GM19238 (cell line): ENCODE measurements at regions not wholly inside any gene's neighbourhood (a gene's known extent, or its start where the extent isn't known, plus 50 kb on each side); places are given as distances from the start of the nearest gene placed in this dataset.
"Not testable (repeated sequence)": the region's sequence is repeated elsewhere in the genome, so short reads cannot be mapped to it uniquely, and the experiment has no call there.

ENCODE experiments used
- DNase-seq: peaks from one replicate; pipeline ENCODE4 v3.0.0; 2011; ENCODE audit warnings: low spot score; ENCODE audit not compliant: insufficient read length

- DNase-seq, result no peak
Measured at GRCh38 chr5:156170351-156170961, 156.5 kb upstream of the SGCD start.

- DNase-seq, result no peak
Measured at GRCh38 chr5:156174225-156174624, 152.7 kb upstream of the SGCD start.

- DNase-seq, result no peak
Measured at GRCh38 chr5:156178117-156178516, 148.8 kb upstream of the SGCD start.

GRCh38 chr5:156181656-156182055 is 145.3 kb upstream of the SGCD start:
- DNase-seq, result no peak

GRCh38 chr5:156182174-156182967 is 144.6 kb upstream of the SGCD start:
- no peak for DNase-seq

- DNase-seq, result no peak
Measured at GRCh38 chr5:156186760-156187159, 140.2 kb upstream of the SGCD start.

GRCh38 chr5:156188016-156188415 is 138.9 kb upstream of the SGCD start:
- no peak for DNase-seq

- no peak for DNase-seq
Measured at GRCh38 chr5:156189628-156190027, 137.3 kb upstream of the SGCD start.

GRCh38 chr5:156191547-156191946 is 135.4 kb upstream of the SGCD start:
- no peak for DNase-seq

- DNase-seq, result no peak
Measured at GRCh38 chr5:156197042-156197635, 129.8 kb upstream of the SGCD start.

GRCh38 chr5:156199045-156199444 is 127.9 kb upstream of the SGCD start:
- DNase-seq, result no peak

- DNase-seq, result no peak
Measured at GRCh38 chr5:156200938-156201787, 125.8 kb upstream of the SGCD start.

GRCh38 chr5:156201788-156202403 is 125.1 kb upstream of the SGCD start:
- no peak for DNase-seq

- no peak for DNase-seq
Measured at GRCh38 chr5:156208271-156208670, 118.7 kb upstream of the SGCD start.

- DNase-seq, result no peak
Measured at GRCh38 chr5:156218367-156219158, 108.4 kb upstream of the SGCD start.

- no peak for DNase-seq
Measured at GRCh38 chr5:156219483-156220005, 107.4 kb upstream of the SGCD start.

- no peak for DNase-seq
Measured at GRCh38 chr5:156221816-156222215, 105.1 kb upstream of the SGCD start.

GRCh38 chr5:156223547-156223946 is 103.4 kb upstream of the SGCD start:
- DNase-seq, result no peak

- DNase-seq, result not testable (repeated sequence)
Measured at GRCh38 chr5:156226485-156226884, 100.5 kb upstream of the SGCD start.

- no peak for DNase-seq
Measured at GRCh38 chr5:156230887-156231286, 96.1 kb upstream of the SGCD start.
